ENCODE measurements at regions not wholly inside any gene's neighbourhood (a gene's known extent, or its start where the extent isn't known, plus 50 kb on each side); places are given as distances from the start of the nearest gene placed in this dataset.

GRCh38 chr18:25831301-25831701, 259.1 kb downstream of the SS18 start:
- H3K4me1 ChIP-seq (ENCODE audit: control insufficient read depth in 1 of 2, insufficient read depth in 2 of 2, low read length in 2 of 2), result no peaks in the 10 kb centered on the region
- ChIA-PET RAD21 (ENCODE audit: low non-redundant PET in 1 of 2, low total read pairs in 2 of 2, uncharacterized antibody in 2 of 2, unreplicated experiment in 2 of 2) (no interaction called here), POLR2A (no interaction called here), CTCF (no interaction called here)
- TF ChIP-seq SIN3A (IDR thresholded peaks at IDR 0.05; ENCODE audit: low read depth) (no peak), EGR1 (IDR thresholded peaks at IDR 0.05; ENCODE audit: low read depth) (no peak), CEBPB (IDR thresholded peaks at IDR 0.05; ENCODE audit: low read depth) (no peak), SRF (IDR thresholded peaks at IDR 0.05; ENCODE audit: low read depth) (no peak), REST (IDR thresholded peaks at IDR 0.05; ENCODE audit: low read depth) (no peak), FOSL1 (IDR thresholded peaks at IDR 0.05; ENCODE audit: low read depth) (no peak), CBX3 (IDR thresholded peaks at IDR 0.05; ENCODE audit: low read depth) (no peak), JUND (IDR thresholded peaks at IDR 0.05) (no peak), TCF7L2 (IDR thresholded peaks at IDR 0.05; ENCODE audit: borderline replicate concordance, extremely low read depth, insufficient read depth, insufficient read length) (no peak), ZBTB33 (IDR thresholded peaks at IDR 0.05; ENCODE audit: extremely low read depth, insufficient replicate concordance, low read length) (no peak), SP1 (IDR thresholded peaks at IDR 0.05; ENCODE audit: low read depth) (no peak)
- H3K4me3 ChIP-seq (replicated peaks in 1 of 2; ENCODE audit: low read depth in 1 of 2, low read length in 2 of 2), result no peak overlapping the region
- no peaks in the 10 kb centered on the region for H3K79me2 ChIP-seq (ENCODE audit: insufficient read depth, low read length)
- H3K9ac ChIP-seq (ENCODE audit: low read length), result no peak overlapping the region
- no peak overlapping the region for H3K27ac ChIP-seq (ENCODE audit: low read depth, low read length)
- H3K36me3 ChIP-seq (ENCODE audit: control insufficient read depth in 1 of 2, insufficient read depth in 2 of 2, low read length in 2 of 2), result no peaks in the 10 kb centered on the region
- no peaks in the 10 kb centered on the region for H3K9me3 ChIP-seq (ENCODE audit: control insufficient read depth in 1 of 2, insufficient read depth in 1 of 2, low read depth in 1 of 2, low read length in 2 of 2)
- peaks cover 9% of the 10 kb centered on the region for H3K27me3 ChIP-seq (ENCODE audit: insufficient read depth, low read length)
- DNase-seq (ENCODE audit: low read depth, low spot score) (no peak), ATAC-seq (no peak)
- H4K20me1 ChIP-seq (ENCODE audit: insufficient read depth), result no peaks in the 10 kb centered on the region
- intact Hi-C loops (cut with micrococcal nuclease), result loop anchor here (10.0 kb wide), 3 partner anchors 64 to 946 kb away; no protein-coding TSS in a partner anchor
- BruUV-seq (replicated peaks), result no TSS peak
- H3K4me2 ChIP-seq (ENCODE audit: low read length), result no peak overlapping the region
- no peaks in the 10 kb centered on the region for H3K9me2 ChIP-seq (ENCODE audit: insufficient read depth)
- H2AFZ ChIP-seq (ENCODE audit: low read depth, low read length, poor library complexity, severe bottlenecking), result no peak overlapping the region

Measured in HCT116 (cell line).